HG02798 (cell line): ENCODE measurements at regions not wholly inside any gene's neighbourhood (a gene's known extent, or its start where the extent isn't known, plus 50 kb on each side); places are given as distances from the start of the nearest gene placed in this dataset.

Source experiments
- ATAC-seq: cut with Tn5 transposase; IDR thresholded peaks from one replicate; pipeline ENCODE4 v1.9.1; 2021; ENCODE audit warnings: mild to moderate bottlenecking; ENCODE audit not compliant: unreplicated experiment, poor library complexity

DNA sequence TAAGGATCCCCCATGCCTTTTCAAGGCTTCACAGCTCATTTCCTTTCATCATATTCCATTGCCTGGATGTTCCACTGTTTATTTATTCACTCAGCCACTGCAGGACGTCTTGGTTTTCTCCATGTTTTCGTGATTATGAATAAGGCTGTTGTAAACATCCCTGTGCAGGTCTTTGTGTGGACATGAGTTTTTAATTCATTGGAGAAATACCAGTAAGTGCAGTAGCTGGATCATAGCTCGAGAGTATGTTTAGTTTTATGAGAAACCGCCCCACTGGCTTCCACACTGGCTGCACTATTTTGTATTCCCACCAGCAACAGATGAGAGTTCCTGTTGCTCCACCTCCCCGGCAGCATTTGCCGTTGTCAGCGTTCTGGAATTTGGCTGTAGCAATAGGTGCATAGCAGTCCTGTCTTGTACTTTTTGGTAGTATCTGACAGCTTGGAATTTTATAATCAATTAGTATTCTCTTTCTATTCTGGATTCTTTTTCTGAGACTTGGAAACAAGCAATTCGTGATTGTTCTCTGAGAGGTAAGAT is 269.9 kb upstream of the PITRM1 start:
- ATAC-seq, result no peak

GRCh38 chr10:3439183-3439582 is 266.6 kb upstream of the PITRM1 start:
- ATAC-seq, result no peak

GRCh38 chr10:3438606-3439005 is 266.0 kb upstream of the PITRM1 start:
- ATAC-seq, result no peak

DNA sequence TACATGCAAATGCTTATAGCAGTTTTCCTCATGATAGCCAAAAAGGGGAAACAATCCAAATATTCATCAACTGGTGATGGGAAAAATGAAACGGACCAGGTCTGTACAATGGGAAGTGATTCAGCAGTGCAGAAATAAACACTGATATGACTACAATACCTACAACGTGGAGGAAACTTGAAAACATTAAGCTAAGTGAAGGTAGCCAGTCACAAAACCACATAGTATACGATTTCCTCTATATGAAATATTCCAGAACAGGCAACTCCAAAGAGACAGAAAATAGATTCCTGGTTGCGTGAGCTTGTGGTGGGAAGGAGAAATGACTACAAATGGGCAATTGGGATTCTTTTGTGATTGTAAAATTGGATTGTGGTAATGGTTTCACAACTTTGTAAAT is 263.1 kb upstream of the PITRM1 start:
- ATAC-seq, result no peak

DNA sequence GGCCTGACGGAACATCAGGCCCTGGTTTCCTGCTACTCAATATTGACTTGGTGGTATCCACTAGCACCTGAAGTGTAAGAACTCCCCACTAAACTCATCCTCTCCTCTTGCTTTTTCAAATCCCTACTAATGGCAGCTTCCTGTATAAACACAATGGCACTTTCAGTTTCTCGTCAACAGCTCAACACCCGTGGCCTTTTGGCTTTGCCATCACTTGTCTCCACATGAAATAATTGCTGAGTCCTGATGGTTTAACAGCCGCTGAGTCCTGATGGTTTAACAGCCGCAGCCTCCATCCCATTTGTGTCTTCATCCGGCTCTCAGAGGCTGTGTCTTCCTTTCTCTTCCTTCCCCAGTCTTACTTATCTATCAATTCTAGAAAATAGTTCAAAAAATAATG is 261.4 kb upstream of the PITRM1 start:
- ATAC-seq, result no peak

DNA sequence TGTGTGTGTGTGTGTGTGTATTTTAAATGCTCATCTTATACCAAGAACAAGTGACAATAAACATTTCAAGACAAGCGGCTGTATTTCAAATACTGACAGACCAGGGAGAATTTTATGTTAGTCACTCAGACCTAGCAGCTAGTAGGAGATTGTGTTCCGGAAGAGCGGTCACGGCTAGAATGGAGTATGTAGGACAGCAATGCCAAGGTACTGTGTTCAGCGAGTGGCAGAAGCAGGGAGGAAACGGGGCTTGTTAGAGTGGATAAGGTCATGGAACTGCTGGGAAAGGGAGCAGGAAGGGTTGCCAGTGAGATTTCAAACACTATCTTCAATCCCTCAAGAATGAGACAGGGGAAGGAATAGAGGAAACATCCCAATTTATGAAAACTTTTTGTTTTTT is 260.5 kb upstream of the PITRM1 start:
- ATAC-seq, result no peak

DNA sequence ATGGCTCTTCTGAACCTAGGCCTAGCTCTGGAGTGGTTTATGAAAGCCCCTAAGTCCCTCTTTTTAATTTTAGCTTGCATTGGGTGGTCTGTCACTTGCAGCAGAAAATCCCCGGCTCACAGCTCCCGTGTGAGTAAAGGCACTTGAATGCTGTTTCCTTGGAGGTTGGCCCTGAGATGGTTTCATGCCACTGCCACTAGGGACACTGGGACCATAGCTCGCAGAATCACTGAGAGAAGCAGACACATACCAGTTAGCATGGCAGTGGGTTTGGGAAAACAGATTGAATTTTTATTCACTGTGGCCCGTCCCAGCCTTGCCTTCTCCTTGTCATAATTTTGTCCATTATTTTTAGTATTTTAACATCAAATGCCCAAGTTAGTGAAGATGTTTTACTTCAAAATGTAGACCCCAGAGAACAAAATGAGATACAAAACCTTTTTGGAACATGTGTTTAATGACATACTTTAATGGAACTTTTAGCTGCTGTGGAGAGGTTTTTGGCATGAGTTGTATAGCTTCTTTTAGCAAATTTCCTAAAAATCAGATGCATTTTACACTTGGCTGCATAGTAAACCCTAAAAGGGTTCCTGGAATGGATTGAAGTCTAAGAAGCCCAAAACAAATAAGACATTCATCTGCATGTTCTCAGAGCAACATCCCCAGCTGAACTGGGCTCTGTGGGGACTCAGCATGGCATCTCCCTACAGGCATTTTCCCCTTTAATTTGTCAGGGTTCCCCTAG is 259.7 kb upstream of the PITRM1 start:
- ATAC-seq, result no peak

GRCh38 chr10:3430501-3430900 is 257.9 kb upstream of the PITRM1 start:
- no peak for ATAC-seq

- ATAC-seq, result no peak
Observed at GRCh38 chr10:3429676-3430075, 257.1 kb upstream of the PITRM1 start.

DNA sequence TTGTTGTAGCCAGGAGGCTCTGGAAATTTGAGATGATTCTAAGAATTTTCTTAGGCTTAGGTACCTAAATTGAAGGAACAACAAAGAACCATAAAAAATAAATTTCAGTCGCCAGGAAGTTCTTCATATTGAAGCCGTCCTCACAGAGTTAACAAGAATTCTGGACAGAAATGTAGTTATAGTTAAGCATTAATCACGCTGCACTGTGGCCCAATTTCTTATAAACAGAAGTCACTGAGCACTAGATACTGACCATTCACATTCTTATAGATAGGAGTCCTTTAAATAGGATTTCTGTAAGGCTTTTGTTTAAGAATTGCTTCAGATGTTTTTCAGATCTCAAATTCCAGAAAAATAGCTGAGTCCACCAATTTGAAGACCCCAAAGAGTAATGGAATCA is 256.2 kb upstream of the PITRM1 start:
- ATAC-seq, result no peak

DNA sequence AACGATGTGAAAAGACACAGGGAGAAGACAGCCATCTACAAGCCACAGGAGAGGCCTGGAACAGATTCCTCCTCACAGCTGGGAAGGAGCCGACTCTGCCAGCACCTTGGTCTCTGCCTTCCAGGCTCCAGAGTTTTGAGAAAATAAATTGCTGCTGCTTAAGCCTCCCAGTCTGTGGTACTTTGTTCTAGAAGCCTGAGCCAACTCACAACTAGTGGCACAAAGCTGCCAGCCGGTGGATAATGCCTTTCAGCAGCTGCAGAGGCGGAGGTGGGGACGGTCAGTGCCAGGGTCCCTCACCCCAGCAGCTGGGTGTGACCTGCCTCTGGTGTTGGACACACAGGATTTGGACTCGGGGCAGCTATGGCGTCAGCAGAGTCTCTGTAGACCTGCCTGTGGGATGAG is 255.4 kb upstream of the PITRM1 start:
- no peak for ATAC-seq

DNA sequence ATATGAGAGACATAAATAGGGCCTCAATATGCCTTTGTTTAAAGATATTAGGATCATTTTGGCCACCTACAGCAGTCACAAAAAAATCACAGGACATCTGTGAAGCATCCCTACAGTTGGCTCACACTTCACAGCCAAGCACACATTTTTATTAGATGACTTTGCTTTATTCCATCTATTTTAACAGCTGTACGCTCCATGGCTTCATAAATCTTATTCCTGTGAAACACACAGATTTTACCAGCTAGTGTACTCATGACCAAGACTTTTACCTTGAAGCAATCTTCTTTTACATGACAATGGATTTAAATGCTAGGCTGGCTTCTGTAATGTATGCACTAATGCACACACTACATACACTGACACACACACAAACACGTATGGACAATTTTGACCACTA is 254.8 kb upstream of the PITRM1 start:
- no peak for ATAC-seq

GRCh38 chr10:3426190-3426845 is 253.7 kb upstream of the PITRM1 start:
- no peak for ATAC-seq

DNA sequence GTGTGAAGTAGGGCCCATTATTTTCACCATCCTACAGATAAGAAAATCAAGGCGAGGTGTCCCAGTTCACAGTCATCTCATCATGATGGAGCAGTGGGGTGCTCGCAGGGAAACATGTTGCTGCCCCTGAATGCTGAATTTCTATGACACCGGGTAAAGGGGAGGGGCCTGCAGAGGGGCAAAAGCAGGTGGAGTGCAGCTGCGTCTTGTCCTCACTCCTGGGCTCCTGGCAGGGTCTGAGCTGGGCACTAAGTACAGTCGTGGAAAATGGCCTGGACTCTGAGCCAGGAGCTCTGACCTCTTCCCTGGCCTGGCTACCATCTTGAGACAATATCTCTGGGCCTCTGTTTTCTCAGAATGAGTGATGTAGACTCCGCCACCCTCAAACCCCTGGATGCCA is 253.1 kb upstream of the PITRM1 start:
- ATAC-seq, result no peak

DNA sequence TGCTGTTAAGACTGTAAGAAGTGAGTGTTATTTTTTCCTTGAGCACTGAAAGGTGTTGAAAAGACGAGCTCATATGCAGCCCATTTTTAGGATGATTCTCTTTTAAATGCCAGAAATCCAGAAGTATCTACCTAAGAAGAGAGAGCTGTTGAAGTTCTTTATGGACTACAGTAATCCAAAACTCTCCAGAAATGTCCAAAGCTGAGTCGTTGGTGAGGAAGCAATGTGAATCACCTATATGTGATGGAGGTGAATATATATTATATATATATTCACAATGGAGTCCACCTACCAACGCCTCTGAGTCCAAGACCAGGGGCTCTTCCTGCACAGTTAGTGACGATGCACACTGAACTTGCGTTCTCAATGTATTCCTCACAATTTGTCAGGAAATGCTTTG is 252.7 kb upstream of the PITRM1 start:
- no peak for ATAC-seq

- ATAC-seq, result no peak
Observed at GRCh38 chr10:3424111-3424851, 251.7 kb upstream of the PITRM1 start.

DNA sequence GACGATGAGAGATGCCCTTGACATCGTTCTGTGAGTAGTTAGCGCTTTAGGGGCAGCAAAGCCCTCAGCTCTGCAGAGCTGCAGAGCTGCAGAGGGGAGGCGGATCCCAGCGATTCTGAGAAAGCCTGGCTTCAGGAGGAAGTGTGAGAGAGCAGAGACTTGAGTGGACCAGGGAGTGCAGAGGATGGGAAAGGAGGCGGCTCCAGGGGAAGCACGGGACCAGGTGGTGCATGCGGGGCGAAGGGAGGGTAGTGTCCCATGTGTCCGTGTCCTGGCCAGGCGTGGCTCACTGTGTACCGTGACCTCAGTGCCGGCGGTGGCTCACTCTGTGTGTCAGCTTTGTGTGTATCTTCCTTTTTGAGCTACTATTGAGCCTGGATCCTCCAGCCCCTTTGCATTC is 250.8 kb upstream of the PITRM1 start:
- no peak for ATAC-seq

- ATAC-seq, result no peak
Observed at GRCh38 chr10:3422282-3422681, 249.7 kb upstream of the PITRM1 start.

DNA sequence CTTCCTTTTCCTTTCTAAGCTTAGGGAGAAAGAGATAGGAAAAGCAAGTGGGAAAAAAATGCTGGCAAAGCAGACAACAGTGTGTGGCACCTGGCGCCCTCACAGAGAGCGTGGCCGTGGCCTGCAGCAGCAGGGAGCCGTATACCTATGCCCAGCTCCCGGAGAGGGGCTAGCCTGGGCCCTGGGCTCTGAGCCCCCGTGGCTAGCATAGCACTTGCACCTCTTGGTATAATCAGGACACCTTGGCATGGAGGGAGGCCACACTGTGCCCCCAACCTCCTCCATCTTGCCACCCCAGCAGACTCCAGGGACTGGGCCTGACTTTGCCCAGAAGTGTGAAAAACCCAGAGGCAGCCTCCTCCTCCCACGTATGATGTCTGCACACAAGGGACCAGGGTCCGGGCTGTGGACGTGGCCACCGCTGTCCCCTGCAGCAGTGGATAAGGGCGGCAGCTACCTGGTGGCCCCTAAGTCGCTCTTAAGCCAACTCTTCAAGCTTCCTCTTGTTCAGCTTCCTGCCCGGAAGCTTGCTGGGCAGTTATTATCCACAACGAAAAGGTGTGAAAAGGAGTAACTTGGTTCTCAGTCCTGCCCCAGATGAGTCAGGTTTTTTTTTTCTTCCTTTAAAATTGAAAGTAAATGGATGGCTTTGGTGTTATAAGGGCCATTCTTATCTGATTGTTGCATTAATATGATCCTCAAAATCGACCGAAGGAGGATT is 249.1 kb upstream of the PITRM1 start:
- no peak for ATAC-seq
